ENCODE measurements at regions not wholly inside any gene's neighbourhood (a gene's known extent, or its start where the extent isn't known, plus 50 kb on each side); places are given as distances from the start of the nearest gene placed in this dataset.

DNA sequence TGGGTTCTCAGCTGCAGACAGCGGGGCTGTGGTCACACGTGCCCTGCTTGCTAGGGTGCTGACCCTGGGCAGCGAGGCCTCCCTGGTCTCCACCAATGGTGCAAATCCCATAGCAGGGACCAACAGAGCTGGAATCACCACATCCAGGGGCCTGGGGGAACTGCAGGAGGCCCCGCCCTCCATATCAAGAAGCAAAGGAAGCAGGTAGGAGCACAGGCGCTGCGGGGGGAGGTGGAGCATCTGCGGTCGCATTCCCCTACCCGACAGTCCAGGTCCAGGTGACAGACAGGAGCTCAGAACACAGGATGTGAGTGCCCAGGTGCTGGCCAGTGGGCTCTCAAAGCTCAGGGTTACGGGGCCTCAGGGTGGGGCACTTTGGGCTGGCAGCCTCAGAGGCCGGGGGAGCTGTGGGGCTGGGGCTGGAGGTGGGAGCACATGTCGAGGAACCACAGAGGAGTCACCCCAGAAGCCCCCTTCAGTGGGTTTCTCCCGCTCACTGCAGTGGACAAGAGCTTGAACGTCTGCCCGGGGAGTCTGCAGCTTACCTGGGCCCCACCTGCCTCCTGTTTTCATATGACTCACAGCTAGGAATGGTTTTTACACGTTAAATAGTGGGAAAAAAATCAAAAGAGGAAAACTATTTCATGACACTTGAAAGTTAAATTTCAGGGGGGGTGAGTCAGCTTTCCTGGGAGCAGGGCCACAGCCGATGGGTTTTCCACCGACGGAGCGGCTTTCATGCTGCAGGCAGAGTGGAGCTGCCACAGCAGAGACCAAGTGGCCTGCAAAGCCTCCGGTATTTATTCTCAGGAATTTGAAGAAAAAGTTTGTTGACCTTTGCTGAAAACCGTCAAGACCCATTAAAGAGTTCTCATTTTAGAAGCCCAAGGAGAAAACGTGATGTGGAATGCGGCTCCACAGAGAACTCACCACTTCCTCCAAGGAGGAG lies 148.7 kb upstream of the PPP2R2D start:
- no peak for DNase-seq (ENCODE audit: low spot score)

- DNase-seq (ENCODE audit: low spot score): no peak
These were observed 147.5 kb upstream of the PPP2R2D start for GRCh38 chr10:131753336-131753735.

DNA sequence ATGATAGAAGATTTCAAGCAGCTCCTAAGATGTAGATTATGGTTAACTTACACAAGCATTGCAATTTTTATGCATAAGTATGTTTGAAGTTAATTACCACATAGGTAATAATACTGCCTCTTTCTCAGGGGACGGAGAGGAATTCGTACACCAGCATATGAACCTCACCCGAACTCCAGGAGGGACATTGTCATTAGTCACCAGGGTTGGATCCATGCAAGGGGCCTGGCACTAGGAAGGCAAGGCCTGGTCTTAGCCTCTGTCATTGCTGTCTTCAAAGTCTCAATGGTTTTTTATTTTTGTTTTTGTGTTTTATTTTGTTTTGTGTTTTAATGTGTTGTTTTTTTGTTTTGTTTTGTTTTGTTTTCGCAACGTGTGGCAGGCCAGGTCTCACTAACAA lies 145.6 kb upstream of the PPP2R2D start:
- DNase-seq (ENCODE audit: low spot score): no peak

DNA sequence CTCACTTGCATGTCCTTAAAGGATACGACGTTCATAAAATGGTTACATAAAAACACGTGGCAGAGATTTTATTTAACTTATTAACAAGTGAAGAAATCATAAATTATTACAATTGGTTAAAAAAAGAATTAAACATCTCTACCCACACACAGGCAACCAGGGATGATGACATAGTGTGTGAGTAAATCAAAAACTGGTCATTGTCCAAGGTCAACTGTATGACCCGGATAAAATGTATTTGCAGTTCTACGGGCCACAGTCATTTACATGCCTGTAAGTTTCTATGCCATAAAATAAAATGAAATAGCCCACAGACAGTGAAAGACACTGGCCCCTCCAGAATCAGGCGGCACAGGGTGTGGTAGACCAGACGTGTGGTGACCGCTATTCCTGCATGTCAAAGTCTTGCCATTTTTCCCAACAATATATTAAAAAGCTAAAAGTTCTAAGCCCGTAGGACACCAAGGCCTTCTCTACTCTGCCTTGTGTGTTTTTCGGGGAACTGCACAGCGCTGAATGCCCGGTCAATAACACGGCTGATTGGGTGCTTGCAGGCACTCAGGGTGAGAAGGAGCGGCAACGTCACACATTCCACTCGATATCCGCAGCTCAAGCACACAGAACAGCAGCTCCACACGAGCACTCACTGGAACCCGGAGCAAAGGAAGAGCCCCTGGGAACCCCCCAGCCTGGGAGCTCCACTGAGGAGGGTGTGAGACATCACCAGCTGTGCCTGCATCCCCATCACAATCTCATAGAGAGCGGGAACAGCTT lies 143.3 kb upstream of the PPP2R2D start:
- DNase-seq (ENCODE audit: low spot score): no peak

DNA sequence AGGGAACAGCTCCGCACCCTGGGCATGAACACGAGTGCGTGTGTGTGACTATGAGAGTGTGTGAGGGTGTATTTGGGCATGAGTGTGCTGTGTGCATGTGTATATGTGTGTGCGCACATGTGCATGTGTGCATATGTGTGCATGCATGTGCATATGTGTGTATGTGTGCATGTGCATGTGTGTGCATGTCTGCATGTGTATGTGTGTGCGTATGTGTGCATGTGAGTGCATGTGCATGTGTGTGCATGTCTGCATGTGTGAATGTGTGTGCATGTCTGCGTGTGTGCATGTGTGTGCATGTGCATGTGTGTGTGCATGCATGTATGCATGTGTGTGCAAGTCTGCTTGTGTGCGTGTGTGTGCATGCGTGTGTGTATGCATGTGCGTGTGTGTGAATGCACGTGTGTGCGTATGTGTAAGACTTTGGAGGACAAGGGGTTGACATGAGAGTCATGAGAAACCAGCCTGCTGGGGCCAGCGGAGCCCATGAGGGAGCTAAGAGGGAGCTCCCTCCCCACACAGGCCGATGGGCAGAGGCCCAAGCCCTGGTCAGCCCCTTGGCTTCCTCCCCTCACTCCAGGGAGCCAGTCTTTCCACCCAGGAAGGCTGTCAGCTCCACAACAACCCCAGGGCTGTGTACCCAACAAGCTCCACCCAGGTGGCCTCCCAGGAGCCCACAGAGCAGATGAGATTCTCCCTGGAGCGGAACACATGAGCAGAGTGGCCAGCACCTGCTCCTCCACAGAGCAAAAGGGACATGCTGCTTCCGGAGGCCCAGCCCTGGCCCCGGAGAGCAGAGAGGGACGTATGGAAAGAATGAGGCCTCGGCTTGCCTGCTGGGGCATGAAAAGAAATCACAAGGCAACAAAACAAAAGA lies 142.5 kb upstream of the PPP2R2D start:
- DNase-seq (ENCODE audit: low spot score): no peak

DNA sequence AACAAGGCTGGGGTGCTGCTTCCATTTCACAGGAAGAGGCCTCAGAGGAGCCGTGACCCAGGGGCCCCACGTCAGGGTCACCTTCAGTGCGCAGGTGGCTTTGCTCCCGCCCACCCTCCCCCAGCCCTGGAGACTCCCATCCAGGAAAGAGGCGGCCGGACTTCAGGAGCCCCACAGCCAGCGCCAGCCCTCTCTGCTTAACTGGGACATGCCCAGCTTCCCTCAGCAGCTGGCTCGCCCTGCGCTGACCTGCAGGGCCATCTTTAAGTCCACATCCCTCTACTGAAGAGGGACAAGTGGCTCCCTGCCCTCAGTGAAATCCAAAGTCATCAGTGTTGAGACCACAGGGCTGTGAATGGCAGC lies 141.9 kb upstream of the PPP2R2D start:
- DNase-seq (ENCODE audit: low spot score): no peak

GRCh38 chr10:131759347-131759746 lies 141.5 kb upstream of the PPP2R2D start:
- no peak for DNase-seq (ENCODE audit: low spot score)

DNA sequence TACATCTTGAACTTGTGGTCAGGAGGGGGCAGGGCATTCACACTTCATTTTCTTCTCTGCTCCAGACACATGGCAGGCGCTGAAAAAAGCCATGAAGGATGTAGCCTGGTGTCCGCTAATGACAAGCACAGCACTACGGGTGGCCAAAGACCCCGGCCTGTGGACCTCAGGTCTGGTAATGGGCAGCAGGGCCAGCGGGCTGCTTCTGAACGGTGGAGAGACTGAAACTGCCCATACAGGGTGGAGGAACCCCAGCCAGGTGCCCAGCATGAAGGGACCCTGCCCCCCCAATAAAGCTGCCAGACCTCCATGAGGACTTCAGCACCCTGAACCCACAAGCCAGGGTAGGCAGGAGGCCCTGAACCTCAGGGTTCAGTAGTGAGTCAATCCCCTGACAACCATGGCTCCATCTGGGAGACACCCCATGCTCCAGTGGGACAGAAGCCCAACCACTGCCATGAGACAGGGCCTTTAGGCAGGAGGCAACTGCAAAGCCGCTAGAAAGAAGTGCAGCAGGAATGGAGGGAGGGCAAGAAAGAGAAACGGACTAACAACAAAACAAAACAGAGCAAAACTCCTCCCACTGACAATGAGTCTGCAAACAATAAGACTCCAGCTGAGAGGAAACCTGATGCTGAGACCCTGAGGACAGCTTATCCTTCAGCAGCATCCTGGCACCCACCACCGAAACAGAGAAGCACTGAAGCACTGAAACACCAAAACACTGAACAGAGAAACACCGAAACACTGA lies 140.2 kb upstream of the PPP2R2D start:
- no peak for DNase-seq (ENCODE audit: low spot score)

DNA sequence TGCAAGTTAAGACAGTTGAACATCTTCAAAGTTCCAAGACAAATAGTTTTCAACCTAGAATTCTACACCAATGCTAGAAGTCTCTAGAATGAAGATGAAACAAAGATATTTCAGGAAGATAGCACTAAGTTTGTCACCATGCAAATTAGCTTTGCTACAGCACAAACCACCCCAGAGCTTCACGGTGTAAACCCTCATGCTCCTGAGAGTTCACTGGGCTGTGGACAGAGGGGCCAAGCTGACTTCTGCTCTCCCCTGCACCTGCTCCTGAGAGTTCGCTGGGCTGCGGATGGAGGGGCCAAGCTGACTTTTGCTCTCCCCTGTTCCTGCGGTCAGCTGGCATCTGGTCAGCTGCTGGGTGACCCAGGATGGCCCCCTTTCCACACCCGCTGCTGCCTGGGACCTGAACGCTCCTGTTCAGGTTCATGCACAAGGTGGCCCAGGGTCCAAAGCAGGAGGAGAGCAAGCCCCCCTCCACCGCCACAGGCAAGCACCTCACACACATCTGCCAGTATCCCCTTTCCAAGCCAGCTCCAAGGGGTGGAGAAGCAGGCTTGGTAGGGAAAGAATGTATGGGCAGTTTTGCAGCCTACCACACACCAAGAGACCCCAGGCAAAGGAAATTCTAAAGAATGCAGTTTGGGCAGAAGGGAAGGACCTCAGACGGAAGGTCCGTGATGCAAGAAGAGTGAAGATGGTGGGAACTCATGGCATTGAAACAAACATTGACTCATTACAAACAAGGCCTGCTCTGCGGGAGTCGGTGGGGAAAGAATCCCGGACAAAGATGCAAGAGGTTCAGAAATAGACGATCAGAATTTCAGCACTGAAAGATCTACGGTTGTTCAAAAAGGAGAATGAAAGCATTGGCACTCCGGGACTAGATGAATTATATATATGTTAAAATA lies 137.8 kb upstream of the PPP2R2D start:
- DNase-seq (ENCODE audit: low spot score): no peak

- DNase-seq (ENCODE audit: low spot score): no peak
These were observed 135.9 kb upstream of the PPP2R2D start for GRCh38 chr10:131764929-131765328.

- no peak for DNase-seq (ENCODE audit: low spot score)
These were observed 134.7 kb upstream of the PPP2R2D start for GRCh38 chr10:131766096-131766495.

GRCh38 chr10:131767716-131768115 lies 133.1 kb upstream of the PPP2R2D start:
- no peak for DNase-seq (ENCODE audit: low spot score)

GRCh38 chr10:131769571-131770410 lies 131.0 kb upstream of the PPP2R2D start:
- no peak for DNase-seq (ENCODE audit: low spot score)

DNA sequence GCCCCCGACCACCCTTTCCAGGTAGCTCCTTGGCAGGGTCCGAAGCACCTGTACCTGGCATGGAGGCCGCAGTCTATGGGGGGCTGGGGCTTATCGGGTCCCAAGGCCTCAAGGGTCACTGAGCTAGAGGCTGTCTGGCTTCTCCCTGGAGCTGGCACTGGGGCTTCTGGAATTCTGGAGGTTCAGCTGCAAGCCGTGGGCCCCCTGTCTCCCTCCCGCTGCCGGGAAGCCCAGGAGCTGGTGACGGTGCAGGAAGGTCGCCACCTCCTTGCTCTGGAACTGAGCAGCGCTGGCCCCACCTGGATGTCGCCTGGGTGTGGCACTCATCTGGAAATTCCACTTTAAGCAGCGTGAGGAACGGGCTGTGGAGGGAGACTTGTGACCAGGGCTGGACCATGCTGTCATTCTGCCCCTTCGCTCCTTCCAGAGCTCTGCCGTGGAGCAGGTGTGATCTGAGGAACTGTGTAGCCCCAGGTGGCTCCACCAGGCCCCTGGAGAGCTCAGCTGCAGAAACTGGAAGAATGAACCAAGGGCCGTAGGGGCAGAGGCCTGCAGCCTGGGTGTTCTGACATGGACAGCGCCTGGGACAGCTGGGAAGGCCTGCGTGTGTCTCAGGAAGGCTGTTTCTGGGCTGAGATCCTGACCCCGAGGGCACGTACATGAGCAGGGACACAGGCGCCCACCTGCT lies 129.7 kb upstream of the PPP2R2D start:
- DNase-seq (ENCODE audit: low spot score): no peak

GRCh38 chr10:131771634-131772358 lies 129.0 kb upstream of the PPP2R2D start:
- no peak for DNase-seq (ENCODE audit: low spot score)

DNA sequence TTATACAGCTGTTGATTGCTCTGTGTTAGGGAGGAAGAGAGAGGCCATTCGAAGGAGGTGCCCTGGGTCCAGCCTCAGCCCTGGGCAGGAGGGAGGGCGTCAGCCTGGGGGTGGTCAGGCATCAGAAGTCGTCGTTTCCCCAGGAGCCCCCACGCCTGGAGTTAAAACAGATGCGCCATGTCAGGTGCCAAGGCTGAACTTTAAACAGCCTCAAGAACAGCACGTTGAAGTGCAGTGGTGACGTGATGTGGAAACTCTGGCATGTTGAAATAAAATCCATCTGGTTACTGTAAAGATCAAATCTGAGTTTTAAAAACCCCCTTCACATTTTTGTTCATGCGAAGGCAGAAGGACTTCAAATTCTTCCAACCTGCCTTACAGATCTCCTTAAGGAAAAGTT lies 128.4 kb upstream of the PPP2R2D start:
- DNase-seq (ENCODE audit: low spot score): no peak

GRCh38 chr10:131773370-131774343 lies 127.2 kb upstream of the PPP2R2D start:
- no peak for DNase-seq (ENCODE audit: low spot score)

Measured in D341Med (cell line).